H1 (cell line): ENCODE measurements at regions not wholly inside any gene's neighbourhood (a gene's known extent, or its start where the extent isn't known, plus 50 kb on each side); places are given as distances from the start of the nearest gene placed in this dataset.

Source experiments
- CTBP2 ChIP-seq: IDR thresholded peaks from 2 replicates; pipeline ENCODE4 v1.7.0; 2011; ENCODE audit warnings: borderline replicate concordance, mild to moderate bottlenecking, moderate library complexity, mixed read lengths, low read length; ENCODE audit not compliant: insufficient read depth, insufficient read length
- TAF1 ChIP-seq: IDR thresholded peaks from 2 replicates; pipeline ENCODE4 v1.6.1; 2011; ENCODE audit warnings: mild to moderate bottlenecking, low read depth, low read length
- TAF7 ChIP-seq: optimal IDR thresholded peaks from 2 replicates; pipeline ENCODE3; 2011; ENCODE audit warnings: low read depth, mild to moderate bottlenecking, inconsistent platforms, low read length, moderate library complexity, borderline replicate concordance

GRCh38 chr7:13532028-13532753 is 457.3 kb downstream of the ETV1 start (continued):
- no peak for TF ChIP-seq TAF1
- TF ChIP-seq TAF7: no peak
- TF ChIP-seq CTBP2: no peak
